ENCODE measurements at regions not wholly inside any gene's neighbourhood (a gene's known extent, or its start where the extent isn't known, plus 50 kb on each side); places are given as distances from the start of the nearest gene placed in this dataset.

GRCh38 chr12:34363050-34363673, 340.9 kb downstream of the ALG10 start:
- TF ChIP-seq CTCF (conservative IDR thresholded peaks at IDR 0.05; ENCODE audit: low read length) (no peak), EZH2phosphoT487 (IDR thresholded peaks at IDR 0.05; ENCODE audit: borderline replicate concordance) (no peak)

All from Loucy (cell line).